RPMI7951 (cell line): ENCODE measurements at regions not wholly inside any gene's neighbourhood (a gene's known extent, or its start where the extent isn't known, plus 50 kb on each side); places are given as distances from the start of the nearest gene placed in this dataset.
A peak's percentile ranks its signal among the peaks of the same experiment; 100 is the strongest.

Experiments used
- DNase-seq: peaks from one replicate; pipeline ENCODE4 v3.0.0-alpha.2; 2012; ENCODE audit warnings: low read depth

- no peak for DNase-seq
Measured at GRCh38 chr19:33898062-33898677, 101.5 kb downstream of the KCTD15 start.

DNA sequence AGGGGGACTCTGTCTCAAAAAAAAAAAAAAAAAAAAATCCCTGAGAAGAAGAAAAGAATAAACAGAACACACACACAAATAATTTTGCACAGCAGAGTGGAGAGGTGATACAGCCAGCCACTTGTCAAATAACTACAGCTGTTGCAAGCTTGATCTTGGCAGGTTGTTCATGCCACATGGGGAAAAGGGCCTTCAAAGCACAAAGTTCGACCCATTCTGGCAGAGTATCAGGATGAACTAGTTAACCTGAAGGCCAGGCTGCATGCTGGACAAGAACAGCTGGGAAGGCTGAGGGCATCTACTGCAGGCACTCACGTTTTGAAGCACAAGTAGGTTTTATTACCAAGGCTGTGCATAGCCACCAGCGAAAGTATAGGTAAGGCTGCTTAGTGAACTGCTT, 104.1 kb downstream of the KCTD15 start:
- DNase-seq, result no peak

DNA sequence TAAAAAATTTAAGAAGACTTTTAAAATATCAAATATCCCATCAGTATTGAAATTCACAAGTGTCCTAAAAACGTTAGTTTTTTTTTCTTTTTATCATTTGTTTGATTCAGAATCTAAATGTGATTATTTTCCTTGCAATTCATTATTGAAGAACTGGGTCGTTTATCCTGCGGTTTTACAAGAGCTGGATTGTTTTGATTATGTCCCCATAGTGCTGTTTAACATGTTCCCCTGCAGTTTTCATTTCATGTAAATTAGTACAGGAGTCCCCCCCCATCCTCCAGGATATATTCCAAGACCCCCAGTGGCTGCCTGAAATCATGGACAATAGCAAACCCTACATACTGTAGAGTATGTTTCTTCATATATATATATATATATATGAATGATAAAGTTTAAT, 105.7 kb downstream of the KCTD15 start:
- DNase-seq, result no peak

- no peak for DNase-seq
Measured at GRCh38 chr19:33902802-33903488, 106.3 kb downstream of the KCTD15 start.

DNA sequence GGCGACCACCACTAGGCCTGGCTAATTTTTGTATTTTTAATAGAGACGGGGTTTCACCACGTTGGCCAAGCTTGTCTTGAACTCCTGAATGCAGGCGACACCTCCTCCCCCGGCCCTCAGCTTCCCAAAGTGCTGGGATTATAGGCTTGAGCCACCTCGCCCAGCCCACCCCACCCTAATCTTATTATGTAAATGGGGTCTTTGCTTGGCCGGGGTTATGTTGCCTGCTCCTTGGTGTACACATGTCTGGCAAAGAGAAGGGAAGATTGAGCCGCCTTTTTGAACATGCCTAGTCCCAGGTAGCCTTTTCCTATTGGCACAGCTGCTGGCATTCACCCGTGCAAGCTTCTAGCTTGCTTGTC, 106.8 kb downstream of the KCTD15 start:
- DNase-seq, result no peak

GRCh38 chr19:33904681-33905080, 108.0 kb downstream of the KCTD15 start:
- peak; percentile 87 for DNase-seq

DNA sequence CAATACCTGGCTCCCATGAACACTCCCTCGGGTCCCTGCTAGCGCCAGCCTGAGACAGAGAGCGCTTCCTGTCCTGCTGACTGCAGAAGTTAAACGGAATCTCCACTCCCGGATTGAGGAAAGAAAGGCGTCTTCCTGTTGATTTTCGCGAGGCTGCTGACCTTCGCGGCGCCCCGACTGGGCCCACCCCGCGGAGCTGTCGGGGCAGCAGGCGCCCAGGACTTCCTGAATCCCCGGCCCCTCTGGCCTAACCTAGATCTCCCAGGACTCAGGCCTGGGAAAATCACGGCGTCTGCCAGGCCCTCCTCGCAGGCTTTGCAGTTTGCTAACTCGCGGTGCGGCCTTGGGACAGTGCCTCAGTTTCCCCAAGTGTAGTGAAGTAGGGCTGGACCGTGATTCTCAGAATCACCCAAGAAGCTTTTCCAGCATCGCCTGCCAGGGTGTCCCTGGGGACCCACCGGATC, 108.8 kb downstream of the KCTD15 start:
- DNase-seq, result peak; percentile 44

DNA sequence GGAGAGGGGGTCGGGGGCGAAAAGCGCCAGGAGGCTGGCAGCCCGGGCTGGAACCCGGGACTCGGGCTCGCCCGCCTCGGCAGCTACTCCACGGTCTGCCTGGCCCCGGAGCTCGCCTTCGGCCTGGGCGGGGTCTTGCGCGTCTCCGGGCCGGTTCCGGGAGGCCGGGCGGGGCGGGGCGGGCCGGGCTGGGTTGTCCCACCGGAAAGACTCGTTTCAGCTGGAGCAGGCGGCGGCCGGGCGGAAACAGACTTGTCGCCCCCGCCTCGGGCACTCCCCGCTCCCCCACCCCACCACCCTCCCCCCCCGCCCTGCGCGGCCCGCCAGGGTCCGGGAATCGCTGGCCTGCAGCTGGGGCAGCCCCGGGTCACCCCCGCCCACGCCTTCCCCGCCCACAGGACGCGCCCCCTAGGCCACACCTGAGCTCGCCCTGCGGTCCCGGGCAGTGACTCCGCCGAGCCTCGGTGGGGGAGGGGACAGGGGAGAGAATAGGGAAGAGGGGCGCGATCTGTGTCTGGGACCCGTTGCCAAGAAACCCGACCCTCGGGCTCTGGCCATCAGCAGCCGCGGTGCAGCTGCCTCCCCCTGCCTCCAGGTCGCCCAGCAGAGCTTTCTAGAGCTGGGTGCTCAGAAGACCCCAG, 109.4 kb downstream of the KCTD15 start:
- DNase-seq, result peak; percentile 74

DNA sequence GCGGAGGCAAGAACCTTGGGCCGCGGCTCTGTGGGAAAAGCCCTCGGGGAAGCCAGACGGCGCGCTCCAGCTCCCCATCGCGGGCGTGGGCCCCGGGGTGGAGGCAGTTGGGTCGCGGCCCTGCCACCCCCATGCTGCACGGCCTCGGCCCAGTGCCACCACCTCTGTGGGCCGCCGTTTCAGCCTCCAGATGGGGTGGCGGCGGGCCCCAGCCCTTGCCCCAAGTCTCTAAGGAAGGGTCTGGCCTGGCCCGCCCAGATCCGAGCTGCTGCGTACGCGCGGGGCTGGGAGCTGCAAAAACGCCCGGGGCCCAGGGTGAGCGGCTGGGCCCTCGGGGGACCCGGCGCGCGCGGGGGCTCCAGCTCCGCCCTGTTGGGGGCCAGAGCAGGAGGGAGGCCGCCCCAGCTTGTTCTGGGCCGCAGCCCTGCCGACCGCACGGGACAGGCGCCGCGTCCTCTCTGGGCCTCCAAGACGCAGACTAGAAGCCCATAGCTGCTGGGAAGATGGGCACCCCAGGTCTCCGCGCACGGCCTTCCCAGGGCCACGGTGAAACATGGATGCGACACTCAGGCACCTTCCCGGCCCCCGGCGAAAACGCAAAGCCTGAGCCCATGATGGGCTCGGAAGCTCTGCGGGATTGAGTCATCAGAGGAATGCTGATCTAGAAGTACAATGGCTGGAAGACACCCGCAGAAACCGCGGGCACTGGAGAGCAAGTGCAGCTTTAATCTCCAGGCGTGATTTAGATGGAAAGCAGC, 110.1 kb downstream of the KCTD15 start:
- DNase-seq, result peak; percentile 89

GRCh38 chr19:33910922-33911321, 114.3 kb downstream of the KCTD15 start:
- DNase-seq, result no peak

DNA sequence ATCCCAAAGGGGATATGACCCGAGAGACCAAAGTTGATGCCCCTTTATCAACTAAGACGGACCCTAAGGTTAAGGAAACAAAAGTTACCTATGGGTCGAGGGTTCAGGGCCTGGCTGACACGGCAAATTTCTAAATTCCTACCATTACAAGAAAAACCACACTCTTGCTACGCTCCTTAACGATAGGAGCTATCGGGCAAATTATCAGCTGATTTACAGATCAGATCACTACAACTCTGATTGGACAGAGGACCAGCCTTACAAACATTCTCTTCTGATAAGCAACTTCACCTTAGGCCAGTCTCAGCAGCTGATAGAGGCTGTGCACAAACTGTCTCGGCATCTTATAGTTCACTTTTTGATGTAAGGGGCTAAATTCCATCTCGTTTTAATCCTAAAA, 117.9 kb downstream of the KCTD15 start:
- no peak for DNase-seq

- no peak for DNase-seq
Measured at GRCh38 chr19:33916792-33917191, 120.1 kb downstream of the KCTD15 start.

DNA sequence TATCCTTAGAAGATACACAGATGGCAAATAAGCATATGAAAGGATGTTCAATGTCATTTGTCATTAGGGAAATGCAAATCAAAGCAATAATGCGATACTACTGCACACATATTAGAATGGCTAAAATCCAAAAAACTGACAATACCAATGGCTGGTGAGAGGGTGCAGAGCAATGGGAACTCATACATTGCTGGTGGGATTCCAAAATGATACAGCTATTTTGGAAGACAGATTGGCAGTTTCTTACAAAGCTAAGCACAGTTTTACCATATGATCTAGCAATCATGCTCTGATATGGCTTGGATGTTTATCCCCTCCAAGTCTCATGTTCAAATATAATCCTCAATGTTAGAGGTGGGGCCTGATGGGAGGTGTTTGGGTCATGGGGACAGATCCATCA, 122.6 kb downstream of the KCTD15 start:
- no peak for DNase-seq

DNA sequence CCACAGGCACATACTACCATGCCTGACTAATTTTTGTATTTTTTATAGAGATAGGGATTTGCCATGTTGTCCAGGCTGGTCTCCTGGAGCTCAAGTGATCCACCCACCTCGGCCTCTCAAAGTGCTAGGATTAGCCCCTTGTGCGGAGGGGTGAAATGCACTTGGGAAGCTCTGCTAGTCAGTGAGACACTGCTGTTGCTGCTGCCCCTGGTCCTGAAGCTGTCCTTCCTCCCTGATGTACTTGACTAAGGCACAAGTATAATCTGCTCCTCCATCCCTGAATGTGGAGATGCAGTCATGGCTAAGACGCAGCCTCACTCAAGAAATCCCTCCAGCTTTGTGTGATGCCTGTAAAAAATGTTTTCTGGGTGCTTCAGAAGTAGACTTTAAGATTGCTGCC, 124.5 kb downstream of the KCTD15 start:
- no peak for DNase-seq

- DNase-seq, result no peak
Measured at GRCh38 chr19:33926306-33926705, 129.6 kb downstream of the KCTD15 start.

- DNase-seq, result no peak
Measured at GRCh38 chr19:33927789-33928457, 131.3 kb downstream of the KCTD15 start.

GRCh38 chr19:33928458-33928950, 131.8 kb downstream of the KCTD15 start:
- DNase-seq, result no peak

DNA sequence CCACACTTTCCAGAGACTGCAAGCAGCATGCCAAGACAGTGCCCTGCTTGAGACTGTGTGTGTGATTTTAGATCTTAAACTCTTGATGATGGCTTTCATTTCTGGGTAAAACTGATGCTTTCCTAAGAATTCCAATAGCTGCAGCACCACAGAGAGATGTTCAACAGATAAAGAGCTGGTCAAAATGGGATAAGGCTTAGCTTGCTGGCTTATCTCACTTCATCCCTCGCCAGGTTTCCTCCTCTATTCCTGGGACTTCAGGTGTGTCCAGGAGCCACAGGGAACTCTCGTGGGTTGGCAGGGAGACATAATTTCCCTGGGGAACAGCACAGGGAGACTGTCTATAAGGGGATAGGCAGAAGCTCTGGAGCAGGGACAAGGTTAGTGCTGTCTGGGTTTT, 137.3 kb downstream of the KCTD15 start:
- no peak for DNase-seq

DNA sequence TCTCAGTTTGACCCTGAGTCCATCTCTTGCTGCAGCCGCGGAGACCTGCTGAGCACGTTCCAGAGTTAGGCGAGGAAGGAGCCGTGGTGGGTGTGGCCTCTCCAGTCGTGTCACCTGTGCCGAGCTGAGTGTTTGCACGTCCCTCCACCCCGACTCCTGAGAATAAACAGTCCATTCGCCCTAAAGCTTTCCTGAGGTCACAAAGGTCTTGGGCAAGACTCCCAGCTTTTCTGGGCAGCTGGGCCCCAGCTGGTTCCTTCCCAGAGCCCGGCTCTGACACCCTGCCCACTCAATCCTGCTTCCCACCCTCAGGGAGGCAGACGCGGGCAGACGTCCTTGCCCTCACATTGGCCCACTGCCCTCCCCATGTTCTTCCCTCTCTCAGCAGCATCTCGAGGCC, 142.2 kb downstream of the KCTD15 start:
- DNase-seq, result peak; percentile 51

DNA sequence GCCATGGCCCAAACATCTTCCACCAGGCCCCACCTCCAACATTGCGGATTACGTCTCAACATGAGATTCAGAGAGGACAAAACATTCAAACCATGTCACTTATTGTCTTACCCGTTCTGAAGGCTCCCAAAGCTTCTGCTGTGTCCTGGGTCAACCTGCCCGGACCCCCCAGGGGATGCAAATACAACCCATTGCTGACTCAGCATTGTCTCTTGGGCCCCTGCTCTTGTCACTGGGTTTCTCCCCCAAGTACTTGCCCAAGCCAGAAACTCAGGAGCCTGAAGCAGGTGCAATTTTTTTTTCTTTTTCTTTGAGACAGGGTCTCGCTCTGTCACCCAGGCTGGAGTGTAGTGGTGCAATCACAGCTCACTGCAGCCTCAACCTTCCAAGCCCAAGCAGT, 144.5 kb downstream of the KCTD15 start:
- DNase-seq, result no peak

- DNase-seq, result no peak
Measured at GRCh38 chr19:33946535-33947264, 150.0 kb downstream of the KCTD15 start.
